ENCODE measurements at regions not wholly inside any gene's neighbourhood (a gene's known extent, or its start where the extent isn't known, plus 50 kb on each side); places are given as distances from the start of the nearest gene placed in this dataset.

GRCh38 chr1:112788054-112788453 lies 72.9 kb upstream of the PPM1J start:
- DNase-seq (ENCODE audit: low read depth) = no peak

- DNase-seq (ENCODE audit: low read depth) = no peak
Measured at GRCh38 chr1:112783059-112783458, 67.9 kb upstream of the PPM1J start.

GRCh38 chr1:112779665-112780526 lies 64.8 kb upstream of the PPM1J start:
- DNase-seq (ENCODE audit: low read depth) = no peak

GRCh38 chr1:112778137-112778536 lies 63.0 kb upstream of the PPM1J start:
- DNase-seq (ENCODE audit: low read depth) = no peak

GRCh38 chr1:112776688-112777087 lies 61.6 kb upstream of the PPM1J start:
- no peak for DNase-seq (ENCODE audit: low read depth)

GRCh38 chr1:112772781-112773180 lies 57.6 kb upstream of the PPM1J start:
- no peak for DNase-seq (ENCODE audit: low read depth)

- no peak for DNase-seq (ENCODE audit: low read depth)
Measured at GRCh38 chr1:112770724-112771123, 55.6 kb upstream of the PPM1J start.

- DNase-seq (ENCODE audit: low read depth) = no peak
Measured at GRCh38 chr1:112769611-112770010, 54.5 kb upstream of the PPM1J start.

- no peak for DNase-seq (ENCODE audit: low read depth)
Measured at GRCh38 chr1:112767646-112768045, 52.5 kb upstream of the PPM1J start.

Measured in LHCN-M2 (cell line).